B cell (primary cell): ENCODE measurements at regions not wholly inside any gene's neighbourhood (a gene's known extent, or its start where the extent isn't known, plus 50 kb on each side); places are given as distances from the start of the nearest gene placed in this dataset.

ENCODE experiments used
- EZH2 ChIP-seq: IDR thresholded peaks from 2 replicates; pipeline ENCODE4 v1.6.1; 2012; ENCODE audit warnings: borderline replicate concordance, low read depth, mild to moderate bottlenecking, moderate library complexity, low read length; ENCODE audit not compliant: insufficient read depth, poor library complexity, severe bottlenecking
- TF ChIP-seq, protein P1 (sequence below): fragments of 200-600 bp; IDR thresholded peaks from one replicate; pipeline ENCODE4 v1.8.0; 2022; ENCODE audit warnings: antibody characterized with exemption, mild to moderate bottlenecking

DNA sequence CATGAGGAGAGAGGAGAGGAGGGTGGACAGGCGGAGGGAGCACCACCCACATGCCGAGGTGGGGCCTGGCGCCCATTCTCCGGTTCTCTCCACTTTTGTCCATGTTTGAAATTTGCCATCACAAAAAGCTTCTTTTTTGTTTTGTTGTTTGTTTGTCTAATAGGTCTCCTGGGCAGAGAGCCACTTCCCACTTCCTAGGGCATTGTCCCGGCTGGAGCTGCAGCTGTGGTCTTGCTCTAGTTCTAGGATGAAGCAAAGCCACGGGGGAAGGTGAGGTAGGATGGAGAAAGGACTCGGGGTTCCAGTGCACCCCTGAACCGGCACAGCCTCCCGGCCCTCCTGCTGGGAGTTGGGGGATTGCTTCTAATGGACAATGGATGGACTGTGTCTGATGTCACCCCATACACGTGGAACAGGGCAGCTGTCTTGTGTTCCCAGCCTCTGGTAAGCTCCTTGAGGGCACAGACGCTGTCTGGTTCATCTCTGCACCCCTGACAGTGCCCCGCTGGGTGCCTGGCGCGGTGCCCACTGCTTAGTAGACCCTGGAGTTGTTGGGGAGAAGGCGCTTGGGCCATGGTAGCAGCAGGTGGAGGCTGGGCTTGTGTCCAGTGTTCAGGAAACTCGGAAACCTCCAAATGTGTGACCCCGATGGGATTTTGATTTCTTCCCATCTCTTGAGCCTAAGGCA, 278.4 kb downstream of the NDUFA10 start:
- TF ChIP-seq, protein P1, sequence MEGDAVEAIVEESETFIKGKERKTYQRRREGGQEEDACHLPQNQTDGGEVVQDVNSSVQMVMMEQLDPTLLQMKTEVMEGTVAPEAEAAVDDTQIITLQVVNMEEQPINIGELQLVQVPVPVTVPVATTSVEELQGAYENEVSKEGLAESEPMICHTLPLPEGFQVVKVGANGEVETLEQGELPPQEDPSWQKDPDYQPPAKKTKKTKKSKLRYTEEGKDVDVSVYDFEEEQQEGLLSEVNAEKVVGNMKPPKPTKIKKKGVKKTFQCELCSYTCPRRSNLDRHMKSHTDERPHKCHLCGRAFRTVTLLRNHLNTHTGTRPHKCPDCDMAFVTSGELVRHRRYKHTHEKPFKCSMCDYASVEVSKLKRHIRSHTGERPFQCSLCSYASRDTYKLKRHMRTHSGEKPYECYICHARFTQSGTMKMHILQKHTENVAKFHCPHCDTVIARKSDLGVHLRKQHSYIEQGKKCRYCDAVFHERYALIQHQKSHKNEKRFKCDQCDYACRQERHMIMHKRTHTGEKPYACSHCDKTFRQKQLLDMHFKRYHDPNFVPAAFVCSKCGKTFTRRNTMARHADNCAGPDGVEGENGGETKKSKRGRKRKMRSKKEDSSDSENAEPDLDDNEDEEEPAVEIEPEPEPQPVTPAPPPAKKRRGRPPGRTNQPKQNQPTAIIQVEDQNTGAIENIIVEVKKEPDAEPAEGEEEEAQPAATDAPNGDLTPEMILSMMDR = no peak
- no peak for TF ChIP-seq EZH2
